Neural progenitor cell (in vitro differentiated cells): ENCODE measurements at regions not wholly inside any gene's neighbourhood (a gene's known extent, or its start where the extent isn't known, plus 50 kb on each side); places are given as distances from the start of the nearest gene placed in this dataset.

ENCODE experiments used
- EZH2phosphoT487 ChIP-seq: fragments of 200-600 bp; sonication (generic); IDR thresholded peaks from 2 replicates; pipeline ENCODE4 v1.6.1; 2017; ENCODE audit warnings: antibody characterized with exemption
- TF ChIP-seq, protein P1 (sequence below): fragments of 200-600 bp; sonication (generic); IDR thresholded peaks from 2 replicates; pipeline ENCODE4 v1.5.1; 2017; ENCODE audit warnings: antibody characterized with exemption, mild to moderate bottlenecking

DNA sequence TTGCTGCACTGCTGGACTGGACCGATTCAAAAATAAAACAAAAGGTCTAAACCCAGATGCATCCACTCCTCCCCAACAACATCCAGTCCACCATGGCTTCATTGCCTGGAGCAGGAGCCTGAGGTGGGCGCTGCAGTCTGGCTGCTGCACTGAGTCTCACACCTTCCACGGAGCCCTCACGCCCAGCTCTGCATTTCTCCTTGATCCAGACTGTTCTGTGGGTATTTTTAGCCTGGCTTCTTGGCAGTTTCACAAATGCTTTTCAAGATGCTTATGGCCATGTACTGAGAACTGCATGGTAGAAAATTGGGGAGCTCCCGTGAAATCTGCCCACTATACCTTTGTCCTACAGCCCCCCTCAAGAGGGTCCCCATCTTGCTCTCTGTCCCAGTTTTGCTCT is 53.3 kb upstream of the JAM3 start:
- TF ChIP-seq, protein P1, sequence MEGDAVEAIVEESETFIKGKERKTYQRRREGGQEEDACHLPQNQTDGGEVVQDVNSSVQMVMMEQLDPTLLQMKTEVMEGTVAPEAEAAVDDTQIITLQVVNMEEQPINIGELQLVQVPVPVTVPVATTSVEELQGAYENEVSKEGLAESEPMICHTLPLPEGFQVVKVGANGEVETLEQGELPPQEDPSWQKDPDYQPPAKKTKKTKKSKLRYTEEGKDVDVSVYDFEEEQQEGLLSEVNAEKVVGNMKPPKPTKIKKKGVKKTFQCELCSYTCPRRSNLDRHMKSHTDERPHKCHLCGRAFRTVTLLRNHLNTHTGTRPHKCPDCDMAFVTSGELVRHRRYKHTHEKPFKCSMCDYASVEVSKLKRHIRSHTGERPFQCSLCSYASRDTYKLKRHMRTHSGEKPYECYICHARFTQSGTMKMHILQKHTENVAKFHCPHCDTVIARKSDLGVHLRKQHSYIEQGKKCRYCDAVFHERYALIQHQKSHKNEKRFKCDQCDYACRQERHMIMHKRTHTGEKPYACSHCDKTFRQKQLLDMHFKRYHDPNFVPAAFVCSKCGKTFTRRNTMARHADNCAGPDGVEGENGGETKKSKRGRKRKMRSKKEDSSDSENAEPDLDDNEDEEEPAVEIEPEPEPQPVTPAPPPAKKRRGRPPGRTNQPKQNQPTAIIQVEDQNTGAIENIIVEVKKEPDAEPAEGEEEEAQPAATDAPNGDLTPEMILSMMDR = no peak
- TF ChIP-seq EZH2phosphoT487 = no peak
